ENCODE measurements at regions not wholly inside any gene's neighbourhood (a gene's known extent, or its start where the extent isn't known, plus 50 kb on each side); places are given as distances from the start of the nearest gene placed in this dataset.

GRCh38 chr13:104525467-104525866, 1459.2 kb upstream of the SLC10A2 start:
- TF ChIP-seq EZH2 (IDR thresholded peaks at IDR 0.05) (no peak), FOXP2 (optimal IDR thresholded peaks at IDR 0.05; ENCODE audit: control extremely low read depth, extremely low read length, insufficient read depth) (no peak)

Measured in SK-N-MC (cell line).